Muscle of leg (tissue), 3 donors: ENCODE measurements at regions not wholly inside any gene's neighbourhood (a gene's known extent, or its start where the extent isn't known, plus 50 kb on each side); places are given as distances from the start of the nearest gene placed in this dataset.

ENCODE experiments used
- DNase-seq: peaks from one replicate; pipeline ENCODE4 v3.0.0; 2013
- H3K27ac ChIP-seq: one replicate; pipeline ENCODE4 v1.5.1; 2013; ENCODE audit warnings: mild to moderate bottlenecking, low read length, control low read depth
- H3K27me3 ChIP-seq: one replicate; pipeline ENCODE4 v1.6.1; 2013; ENCODE audit warnings: low read length; ENCODE audit not compliant: control insufficient read depth, insufficient read depth
- H3K36me3 ChIP-seq: one replicate; pipeline ENCODE4 v1.6.1; 2013; ENCODE audit warnings: low read length; ENCODE audit not compliant: control insufficient read depth, insufficient read depth
- H3K4me1 ChIP-seq: one replicate; pipeline ENCODE4 v1.6.1; 2013; ENCODE audit warnings: low read length; ENCODE audit not compliant: control insufficient read depth, insufficient read depth
- H3K4me3 ChIP-seq: one replicate; pipeline ENCODE4 v1.5.1; 2013; ENCODE audit warnings: low read length, control low read depth
- H3K9me3 ChIP-seq: replicated peaks from 2 replicates; pipeline ENCODE4 v1.6.1; 2013; ENCODE audit warnings: low read depth, low read length; ENCODE audit not compliant: control insufficient read depth
- WGBS: methylation state at CpG from one replicate; pipeline ENCODE4 v1.1.5; 2013; ENCODE audit warnings: missing lambda C conversion rate; ENCODE audit not compliant: insufficient coverage; 5-methylcytosine and 5-hydroxymethylcytosine counted together

- peaks cover 2% of the 10 kb centered on the region for H3K27me3 ChIP-seq
- no peaks in the 10 kb centered on the region for H3K9me3 ChIP-seq
- no peaks in the 10 kb centered on the region for H3K36me3 ChIP-seq
- no peak overlapping the region for H3K27ac ChIP-seq
- DNase-seq, result no peak
- no peaks in the 10 kb centered on the region for H3K4me1 ChIP-seq
- H3K4me3 ChIP-seq, result no peak overlapping the region
Observed at GRCh38 chrX:11836284-11836683, 78.2 kb downstream of the MSL3 start.

DNA sequence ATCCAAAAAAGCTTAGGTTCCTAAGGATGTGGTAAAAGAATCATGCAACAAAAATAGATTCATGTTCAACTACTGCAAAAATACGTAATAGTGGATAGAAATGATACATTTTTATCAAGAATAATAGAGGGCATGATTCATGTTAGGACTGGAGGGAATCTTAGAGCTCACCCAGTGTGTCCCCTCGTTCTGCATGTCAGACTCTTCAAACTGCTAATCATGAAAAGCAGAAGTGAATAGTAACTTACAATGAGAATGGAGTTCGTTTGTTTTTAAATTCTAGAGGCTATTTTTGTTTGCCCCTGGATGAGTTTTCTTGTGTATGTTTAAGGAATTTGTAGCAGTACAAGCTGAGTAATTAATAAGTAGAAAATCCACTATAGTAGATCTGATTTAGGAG is 79.4 kb downstream of the MSL3 start:
- DNase-seq, result no peak
- H3K4me3 ChIP-seq, result no peak overlapping the region
- H3K9me3 ChIP-seq, result no peaks in the 10 kb centered on the region
- H3K4me1 ChIP-seq, result no peaks in the 10 kb centered on the region
- H3K27me3 ChIP-seq, result peaks cover 2% of the 10 kb centered on the region
- WGBS, result no CpG with 5 or more reads among the region's 3 CpGs
- no peaks in the 10 kb centered on the region for H3K36me3 ChIP-seq
- H3K27ac ChIP-seq, result no peak overlapping the region

DNA sequence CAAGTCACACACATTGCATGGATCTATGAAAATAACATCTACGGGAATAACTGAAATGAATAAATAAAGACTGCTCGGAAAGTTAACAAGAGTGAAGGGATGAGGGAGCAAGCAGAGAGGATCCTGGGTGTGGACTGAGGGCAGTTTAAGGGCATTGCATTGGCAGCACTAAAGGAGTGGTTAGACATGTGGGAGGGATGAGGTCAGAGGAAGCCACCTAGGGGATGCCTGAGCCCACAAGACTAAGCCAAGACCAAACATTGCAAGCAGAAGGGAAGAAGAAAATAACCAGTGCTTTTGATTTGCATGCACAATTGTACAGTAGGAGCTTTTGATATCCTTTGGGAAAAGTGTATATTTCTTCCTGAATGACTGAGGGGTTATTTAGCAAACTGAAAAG is 106.1 kb downstream of the MSL3 start:
- H3K4me1 ChIP-seq, result no peaks in the 10 kb centered on the region
- H3K27ac ChIP-seq, result no peak overlapping the region
- H3K9me3 ChIP-seq, result no peaks in the 10 kb centered on the region
- H3K4me3 ChIP-seq, result no peak overlapping the region
- peaks cover 2% of the 10 kb centered on the region for H3K27me3 ChIP-seq
- WGBS, result 85% methylated on average over 2 of the region's 2 CpGs
- no peaks in the 10 kb centered on the region for H3K36me3 ChIP-seq
- no peak for DNase-seq

DNA sequence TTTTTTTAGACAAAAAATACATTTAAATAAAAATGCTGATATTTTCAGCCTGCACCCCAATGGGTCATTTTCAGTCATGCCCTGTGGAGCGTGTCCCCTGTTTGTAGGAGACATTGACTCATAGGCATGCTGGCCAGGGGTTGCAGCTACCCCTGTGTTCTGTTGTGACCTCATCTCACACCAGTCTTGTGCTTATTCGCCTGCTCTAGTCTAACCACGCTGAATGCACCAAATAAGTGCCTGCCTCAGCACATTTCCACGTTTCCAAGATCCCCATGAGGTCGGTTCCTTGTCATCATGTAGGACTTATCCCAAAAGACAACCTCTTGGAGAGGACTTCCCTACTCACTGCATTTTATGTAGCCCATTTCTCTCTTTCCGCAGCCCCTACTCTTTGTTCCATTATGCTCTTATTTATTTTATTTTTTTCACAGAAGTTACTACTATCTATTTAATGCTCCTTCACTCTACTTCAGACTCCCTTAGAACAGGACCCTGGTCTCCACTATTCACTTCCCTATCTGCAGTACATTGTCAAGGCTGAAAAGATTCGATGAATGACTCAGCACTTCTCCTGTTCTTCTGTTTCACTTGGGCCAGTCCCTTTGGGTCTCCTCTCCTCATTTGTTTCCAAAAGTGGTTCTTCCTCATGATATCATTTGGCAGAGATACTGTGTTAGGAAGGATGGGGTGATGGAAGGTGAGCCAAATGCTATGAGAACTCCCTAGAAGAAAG is 109.7 kb downstream of the MSL3 start:
- H3K27me3 ChIP-seq, result peaks cover 2% of the 10 kb centered on the region
- no peaks in the 10 kb centered on the region for H3K4me1 ChIP-seq
- no peaks in the 10 kb centered on the region for H3K9me3 ChIP-seq
- no peaks in the 10 kb centered on the region for H3K36me3 ChIP-seq
- H3K4me3 ChIP-seq, result no peak overlapping the region
- no peak overlapping the region for H3K27ac ChIP-seq
- DNase-seq, result no peak
- 67% methylated on average over 7 of the region's 7 CpGs for WGBS

DNA sequence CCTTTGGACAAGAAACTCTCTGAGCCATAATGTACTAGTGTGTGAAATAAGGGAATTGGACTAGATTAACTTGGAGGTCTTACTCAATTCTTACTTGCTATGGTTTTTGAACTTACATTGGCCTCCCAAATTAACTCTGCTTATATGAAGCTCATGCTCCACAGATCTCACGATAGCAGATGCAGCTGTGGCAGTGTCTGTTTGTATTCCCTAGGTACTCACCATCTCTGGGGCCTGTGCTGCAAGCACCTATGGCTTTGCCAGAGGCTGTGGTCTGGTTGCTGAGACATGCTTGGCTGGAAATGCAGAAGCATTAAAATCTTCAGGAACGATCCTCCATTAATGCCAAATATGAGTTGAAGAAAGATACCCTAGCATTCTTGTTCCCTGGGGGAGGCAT is 112.8 kb downstream of the MSL3 start:
- Histone ChIP-seq H3K4me1 (no peaks in the 10 kb centered on the region), H3K27ac (no peak overlapping the region), H3K4me3 (no peak overlapping the region), H3K9me3 (no peaks in the 10 kb centered on the region), H3K36me3 (no peaks in the 10 kb centered on the region), H3K27me3 (no peaks in the 10 kb centered on the region)
- WGBS, result 86% methylated on average over 1 of the region's 2 CpGs
- DNase-seq, result no peak

DNA sequence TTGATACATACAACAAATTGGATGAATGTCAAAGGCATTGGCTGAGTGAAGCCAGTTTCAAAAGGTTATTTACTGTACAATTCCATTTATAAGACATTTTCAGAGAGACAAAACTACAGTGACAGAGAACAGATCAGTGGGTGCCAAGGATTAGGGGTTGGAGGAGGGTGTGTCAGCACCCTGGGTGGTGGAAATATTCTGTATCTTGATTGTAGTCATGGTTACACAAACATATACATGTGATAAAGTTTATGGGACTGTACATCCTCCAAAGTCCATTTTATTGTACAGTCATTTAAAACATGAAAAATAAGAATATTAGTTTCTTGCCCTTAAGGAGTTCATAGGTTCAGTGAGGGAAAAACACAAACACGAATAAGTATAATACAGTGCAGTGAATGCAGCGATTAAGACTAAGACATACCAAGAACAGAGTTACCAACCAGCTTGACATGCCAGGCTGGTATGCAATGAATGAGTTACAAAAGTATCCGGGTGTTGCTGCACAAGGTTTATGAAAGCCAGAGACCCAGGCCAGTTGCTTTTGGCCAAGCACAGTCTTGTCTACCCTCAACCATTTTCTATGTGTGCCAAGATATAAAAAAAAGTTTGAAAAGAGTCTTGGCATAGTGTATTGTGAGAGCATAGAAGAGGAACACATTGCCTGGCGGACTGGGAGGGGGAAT is 123.6 kb downstream of the MSL3 start:
- no peaks in the 10 kb centered on the region for H3K36me3 ChIP-seq
- no peak for DNase-seq
- no peaks in the 10 kb centered on the region for H3K4me1 ChIP-seq
- H3K27ac ChIP-seq, result no peak overlapping the region
- 75% methylated on average over 2 of the region's 4 CpGs for WGBS
- H3K27me3 ChIP-seq, result peaks cover 6% of the 10 kb centered on the region
- H3K9me3 ChIP-seq, result no peaks in the 10 kb centered on the region
- no peak overlapping the region for H3K4me3 ChIP-seq

GRCh38 chrX:11886745-11887144 is 128.7 kb downstream of the MSL3 start:
- H3K27me3 ChIP-seq, result peaks cover 16% of the 10 kb centered on the region
- H3K36me3 ChIP-seq, result no peaks in the 10 kb centered on the region
- no peak for DNase-seq
- peaks cover 6% of the 10 kb centered on the region for H3K9me3 ChIP-seq
- no peak overlapping the region for H3K27ac ChIP-seq
- no peak overlapping the region for H3K4me3 ChIP-seq
- WGBS, result 57% methylated on average over 1 of the region's 1 CpG
- H3K4me1 ChIP-seq, result peaks cover 9% of the 10 kb centered on the region

- no peak for DNase-seq
- Histone ChIP-seq H3K36me3 (no peaks in the 10 kb centered on the region), H3K4me3 (no peak overlapping the region), H3K27me3 (peaks cover 16% of the 10 kb centered on the region), H3K27ac (no peak overlapping the region), H3K9me3 (peaks cover 6% of the 10 kb centered on the region), H3K4me1 (peaks cover 9% of the 10 kb centered on the region)
- WGBS, result 83% methylated on average over 2 of the region's 2 CpGs
Observed at GRCh38 chrX:11887175-11887574, 129.1 kb downstream of the MSL3 start.

DNA sequence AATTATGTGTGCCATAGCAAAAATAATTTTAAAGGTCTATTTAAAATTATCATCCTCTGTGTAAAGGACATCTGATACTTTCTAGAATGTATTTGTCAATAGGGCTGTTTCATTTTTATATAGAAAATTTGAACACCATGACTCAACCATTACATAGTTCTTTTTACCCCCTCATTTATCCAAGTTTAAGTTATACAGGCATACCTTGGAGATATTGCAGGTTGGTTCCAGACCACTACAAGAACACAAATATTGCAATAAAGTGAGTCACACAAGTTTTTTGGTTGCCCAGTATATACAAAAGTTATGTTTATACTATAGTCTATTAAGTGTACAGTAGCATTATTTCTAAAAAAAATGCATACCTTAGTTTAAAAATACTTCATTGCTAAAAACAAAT is 130.4 kb downstream of the MSL3 start:
- Histone ChIP-seq H3K4me1 (peaks cover 9% of the 10 kb centered on the region), H3K4me3 (no peak overlapping the region), H3K9me3 (peaks cover 6% of the 10 kb centered on the region), H3K27me3 (peaks cover 12% of the 10 kb centered on the region), H3K27ac (no peak overlapping the region), H3K36me3 (no peaks in the 10 kb centered on the region)
- DNase-seq, result no peak

DNA sequence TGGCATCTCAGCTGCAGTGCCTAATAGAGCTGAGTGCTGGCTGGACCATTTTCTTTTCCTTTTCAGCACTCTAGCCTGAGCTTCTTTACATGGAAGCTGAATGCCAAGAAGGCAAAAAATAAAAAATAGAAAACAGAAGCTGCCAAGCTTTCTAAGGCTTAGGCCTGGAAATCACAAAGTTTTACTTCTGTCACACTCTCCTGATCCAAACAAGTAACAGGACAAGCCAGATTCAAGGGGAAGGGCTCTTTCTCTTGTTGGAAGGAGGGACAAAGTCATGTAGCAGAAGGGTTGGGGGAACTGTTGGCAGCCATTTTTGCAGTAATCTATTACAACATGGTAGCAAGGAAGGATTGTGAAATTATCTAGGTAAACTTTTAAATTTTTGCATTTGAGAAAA is 131.8 kb downstream of the MSL3 start:
- peaks cover 9% of the 10 kb centered on the region for H3K4me1 ChIP-seq
- H3K36me3 ChIP-seq, result no peaks in the 10 kb centered on the region
- no peak overlapping the region for H3K4me3 ChIP-seq
- H3K9me3 ChIP-seq, result peaks cover 6% of the 10 kb centered on the region
- DNase-seq, result no peak
- peaks cover 10% of the 10 kb centered on the region for H3K27me3 ChIP-seq
- no peak overlapping the region for H3K27ac ChIP-seq
